ENCODE measurements at regions not wholly inside any gene's neighbourhood (a gene's known extent, or its start where the extent isn't known, plus 50 kb on each side); places are given as distances from the start of the nearest gene placed in this dataset.

DNA sequence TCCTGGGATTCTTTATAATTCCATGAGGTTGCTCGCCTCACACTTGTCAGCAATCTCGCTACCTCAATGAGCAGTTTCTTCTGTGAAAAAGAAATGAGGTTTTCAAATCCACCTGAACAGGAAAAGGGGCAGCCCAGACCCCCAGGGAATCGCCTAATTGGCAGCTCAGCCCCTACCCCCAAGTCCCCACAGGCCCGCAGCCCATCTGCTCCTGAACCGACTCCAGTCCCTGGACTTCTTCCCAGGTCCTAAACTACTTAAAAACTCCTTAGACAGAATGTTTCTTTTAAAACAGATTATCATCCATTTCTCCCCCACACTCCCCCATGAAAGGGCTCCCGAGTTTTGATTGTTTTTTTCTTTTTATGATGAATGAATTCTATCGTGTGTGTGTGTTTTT is 89.8 kb downstream of the PMP22 start:
- TF ChIP-seq EP300 (conservative IDR thresholded peaks at IDR 0.05; ENCODE audit: poor library complexity, severe bottlenecking) (no peak), CTCF (IDR thresholded peaks at IDR 0.05; ENCODE audit: poor library complexity, severe bottlenecking) (no peak), RAD21 (conservative IDR thresholded peaks at IDR 0.05) (no peak), POLR2AphosphoS5 (IDR thresholded peaks at IDR 0.05) (no peak), TAF1 (IDR thresholded peaks at IDR 0.05; ENCODE audit: low read depth) (no peak), REST (IDR thresholded peaks at IDR 0.05; ENCODE audit: borderline replicate concordance) (no peak)

Data from neural cell (in vitro differentiated cells).